HEK293T (cell line): ENCODE measurements at regions not wholly inside any gene's neighbourhood (a gene's known extent, or its start where the extent isn't known, plus 50 kb on each side); places are given as distances from the start of the nearest gene placed in this dataset.

Experiments
- ARNT ChIP-seq: fragments of 450-650 bp; IDR thresholded peaks from 2 replicates; pipeline ENCODE4 v1.6.1; 2017; ENCODE audit warnings: mild to moderate bottlenecking
- BHLHE40 ChIP-seq: fragments of 450-650 bp; IDR thresholded peaks from 2 replicates; pipeline ENCODE4 v1.6.1; 2016; ENCODE audit warnings: mild to moderate bottlenecking, moderate library complexity, borderline replicate concordance
- CTBP1 ChIP-seq: fragments of 450-650 bp; IDR thresholded peaks from 2 replicates; pipeline ENCODE4 v1.6.1; 2016; ENCODE audit warnings: borderline replicate concordance
- ELF4 ChIP-seq: fragments of 450-650 bp; IDR thresholded peaks from 2 replicates; pipeline ENCODE4 v1.6.1; 2017; ENCODE audit warnings: antibody characterized with exemption
- FOXA1 ChIP-seq: fragments of 450-650 bp; IDR thresholded peaks from 2 replicates; pipeline ENCODE4 v1.6.1; 2016; ENCODE audit warnings: mild to moderate bottlenecking
- FOXK2 ChIP-seq: fragments of 450-650 bp; IDR thresholded peaks from 2 replicates; pipeline ENCODE4 v1.6.1; 2016; ENCODE audit warnings: mild to moderate bottlenecking
- FOXM1 ChIP-seq: fragments of 450-650 bp; IDR thresholded peaks from 2 replicates; pipeline ENCODE4 v1.6.1; 2017; ENCODE audit warnings: mild to moderate bottlenecking, borderline replicate concordance
- HDGF ChIP-seq: fragments of 450-650 bp; IDR thresholded peaks from 2 replicates; pipeline ENCODE4 v1.6.1; 2017; ENCODE audit warnings: antibody characterized with exemption, borderline replicate concordance
- LEF1 ChIP-seq: fragments of 450-650 bp; IDR thresholded peaks from 2 replicates; pipeline ENCODE4 v1.6.1; 2017; ENCODE audit warnings: mild to moderate bottlenecking, borderline replicate concordance
- PKNOX1 ChIP-seq: fragments of 450-650 bp; IDR thresholded peaks from 2 replicates; pipeline ENCODE4 v1.6.1; 2016
- SP1 ChIP-seq: fragments of 450-650 bp; IDR thresholded peaks from 2 replicates; pipeline ENCODE4 v1.6.1; 2017
- SUZ12 ChIP-seq: fragments of 450-650 bp; IDR thresholded peaks from 2 replicates; pipeline ENCODE4 v1.6.1; 2016; ENCODE audit warnings: mild to moderate bottlenecking

- TF ChIP-seq LEF1 = no peak
- TF ChIP-seq SUZ12 = no peak
- no peak for TF ChIP-seq FOXM1
- peak; percentile 79 for TF ChIP-seq PKNOX1
- no peak for TF ChIP-seq SP1
- no peak for TF ChIP-seq ELF4
- no peak for TF ChIP-seq HDGF
- no peak for TF ChIP-seq BHLHE40
- TF ChIP-seq ARNT = no peak
- TF ChIP-seq FOXK2 = no peak
- no peak for TF ChIP-seq CTBP1
- no peak for TF ChIP-seq FOXA1
Observed at GRCh38 chr3:191051037-191051436, 148.0 kb upstream of the OSTN start.
